Dedifferentiated amniotic fluid mesenchymal stem cell (primary cell): ENCODE measurements at regions not wholly inside any gene's neighbourhood (a gene's known extent, or its start where the extent isn't known, plus 50 kb on each side); places are given as distances from the start of the nearest gene placed in this dataset.
"Not testable (repeated sequence)": the region's sequence is repeated elsewhere in the genome, so short reads cannot be mapped to it uniquely, and the experiment has no call there.

Source experiments
- DNase-seq: peaks from one replicate; pipeline ENCODE4 v3.0.0-alpha.2; 2016; ENCODE audit errors: extremely low spot score

- DNase-seq = no peak
Observed at GRCh38 chr2:33707312-33707711, 108.2 kb upstream of the FAM98A start.

- no peak for DNase-seq
Observed at GRCh38 chr2:33706410-33706809, 107.3 kb upstream of the FAM98A start.

- DNase-seq = no peak
Observed at GRCh38 chr2:33704406-33704855, 105.3 kb upstream of the FAM98A start.

GRCh38 chr2:33696234-33696633 is 97.1 kb upstream of the FAM98A start:
- no peak for DNase-seq

GRCh38 chr2:33694904-33695303 is 95.8 kb upstream of the FAM98A start:
- DNase-seq = no peak

- not testable (repeated sequence) for DNase-seq
Observed at GRCh38 chr2:33690686-33691085, 91.6 kb upstream of the FAM98A start.

- peak; percentile 52 for DNase-seq
Observed at GRCh38 chr2:33681364-33681757, 82.3 kb upstream of the FAM98A start.

- DNase-seq = no peak
Observed at GRCh38 chr2:33680644-33681363, 81.7 kb upstream of the FAM98A start.

GRCh38 chr2:33678436-33678835 is 79.3 kb upstream of the FAM98A start:
- DNase-seq = no peak

- DNase-seq = peak; percentile 61
Observed at GRCh38 chr2:33673937-33674336, 74.8 kb upstream of the FAM98A start.

GRCh38 chr2:33672896-33673295 is 73.8 kb upstream of the FAM98A start:
- DNase-seq = no peak

GRCh38 chr2:33672389-33672788 is 73.3 kb upstream of the FAM98A start:
- no peak for DNase-seq

GRCh38 chr2:33671198-33671597 is 72.1 kb upstream of the FAM98A start:
- DNase-seq = no peak

- no peak for DNase-seq
Observed at GRCh38 chr2:33670392-33670937, 71.4 kb upstream of the FAM98A start.

GRCh38 chr2:33666879-33667278 is 67.8 kb upstream of the FAM98A start:
- no peak for DNase-seq

- DNase-seq = no peak
Observed at GRCh38 chr2:33665039-33665438, 65.9 kb upstream of the FAM98A start.

- no peak for DNase-seq
Observed at GRCh38 chr2:33660416-33661123, 61.5 kb upstream of the FAM98A start.

- DNase-seq = no peak
Observed at GRCh38 chr2:33655626-33656320, 56.7 kb upstream of the FAM98A start.

- DNase-seq = no peak
Observed at GRCh38 chr2:33652830-33653229, 53.7 kb upstream of the FAM98A start.

- no peak for DNase-seq
Observed at GRCh38 chr2:33650171-33650570, 51.1 kb upstream of the FAM98A start.
